ENCODE measurements at regions not wholly inside any gene's neighbourhood (a gene's known extent, or its start where the extent isn't known, plus 50 kb on each side); places are given as distances from the start of the nearest gene placed in this dataset.

- H3K4me1 Mint-ChIP-seq, result no peaks in the 10 kb centered on the region
- H3K27me3 Mint-ChIP-seq (ENCODE audit: low read depth in 3 of 3), result peaks cover 0 to 4% (median 2%) of the 10 kb centered on the region in 3 donors
- H3K9me3 Mint-ChIP-seq, result no peaks in the 10 kb centered on the region
- H3K36me3 Mint-ChIP-seq, result no peaks in the 10 kb centered on the region
- DNase-seq, result no peak
- no peak overlapping the region for H3K27ac Mint-ChIP-seq
- no peak overlapping the region for H3K4me3 Mint-ChIP-seq
These were observed 64.8 kb downstream of the NAV1 start for GRCh38 chr1:201603613-201604232.

GRCh38 chr1:201605385-201606010 lies 66.6 kb downstream of the NAV1 start:
- Mint-ChIP-seq H3K4me1 (no peaks in the 10 kb centered on the region), H3K9me3 (no peaks in the 10 kb centered on the region), H3K36me3 (no peaks in the 10 kb centered on the region), H3K4me3 (no peak overlapping the region), H3K27ac (no peak overlapping the region), H3K27me3 (ENCODE audit: low read depth in 3 of 3) (peaks cover 0 to 3% (median 2%) of the 10 kb centered on the region in 3 donors)
- DNase-seq, result no peak

GRCh38 chr1:201606096-201606495 lies 67.2 kb downstream of the NAV1 start:
- Mint-ChIP-seq H3K27me3 (ENCODE audit: low read depth in 3 of 3) (peaks cover 0 to 3% (median 2%) of the 10 kb centered on the region in 3 donors), H3K9me3 (no peaks in the 10 kb centered on the region), H3K36me3 (no peaks in the 10 kb centered on the region), H3K4me3 (no peak overlapping the region), H3K27ac (no peak overlapping the region), H3K4me1 (no peaks in the 10 kb centered on the region)
- DNase-seq, result no peak

GRCh38 chr1:201606623-201607022 lies 67.7 kb downstream of the NAV1 start:
- Mint-ChIP-seq H3K4me1 (no peaks in the 10 kb centered on the region), H3K36me3 (no peaks in the 10 kb centered on the region), H3K27me3 (ENCODE audit: low read depth in 3 of 3) (peaks cover 0 to 3% (median 2%) of the 10 kb centered on the region in 3 donors), H3K4me3 (no peak overlapping the region), H3K9me3 (no peaks in the 10 kb centered on the region), H3K27ac (no peak overlapping the region)
- no peak for DNase-seq

- Mint-ChIP-seq H3K27me3 (ENCODE audit: low read depth in 3 of 3) (peaks cover 0 to 5% (median 0%) of the 10 kb centered on the region in 3 donors), H3K36me3 (no peaks in the 10 kb centered on the region), H3K4me3 (no peak overlapping the region), H3K4me1 (no peaks in the 10 kb centered on the region), H3K9me3 (no peaks in the 10 kb centered on the region), H3K27ac (no peak overlapping the region)
- no peak for DNase-seq
These were observed 69.9 kb downstream of the NAV1 start for GRCh38 chr1:201608635-201609395.

- H3K27ac Mint-ChIP-seq, result no peak overlapping the region
These were observed 70.9 kb downstream of the NAV1 start for GRCh38 chr1:201609661-201610318.

GRCh38 chr1:201610858-201611257 lies 71.9 kb downstream of the NAV1 start:
- H3K27me3 Mint-ChIP-seq (ENCODE audit: low read depth in 3 of 3), result peaks cover 0 to 6% (median 2%) of the 10 kb centered on the region in 3 donors
- DNase-seq, result no peak
- no peaks in the 10 kb centered on the region for H3K9me3 Mint-ChIP-seq
- H3K4me3 Mint-ChIP-seq, result no peak overlapping the region
- no peaks in the 10 kb centered on the region for H3K4me1 Mint-ChIP-seq
- H3K27ac Mint-ChIP-seq, result no peak overlapping the region
- H3K36me3 Mint-ChIP-seq, result no peaks in the 10 kb centered on the region

More at GRCh38 chr1:201609661-201610318, 70.9 kb downstream of the NAV1 start:
- Mint-ChIP-seq H3K36me3 (no peaks in the 10 kb centered on the region), H3K4me1 (no peaks in the 10 kb centered on the region), H3K27me3 (ENCODE audit: low read depth in 3 of 3) (peaks cover 0 to 5% (median 2%) of the 10 kb centered on the region in 3 donors), H3K4me3 (no peak overlapping the region), H3K9me3 (no peaks in the 10 kb centered on the region)
- DNase-seq, result no peak

GRCh38 chr1:201612645-201613044 lies 73.7 kb downstream of the NAV1 start:
- H3K27me3 Mint-ChIP-seq (ENCODE audit: low read depth in 3 of 3), result peaks cover 0 to 6% (median 3%) of the 10 kb centered on the region in 3 donors
- no peaks in the 10 kb centered on the region for H3K9me3 Mint-ChIP-seq
- no peak overlapping the region for H3K27ac Mint-ChIP-seq
- H3K36me3 Mint-ChIP-seq, result no peaks in the 10 kb centered on the region
- no peak for DNase-seq
- H3K4me1 Mint-ChIP-seq, result no peaks in the 10 kb centered on the region
- H3K4me3 Mint-ChIP-seq, result no peak overlapping the region

GRCh38 chr1:201614262-201615015 lies 75.5 kb downstream of the NAV1 start:
- no peak overlapping the region for H3K27ac Mint-ChIP-seq
- peaks cover 0 to 7% (median 3%) of the 10 kb centered on the region in 3 donors for H3K27me3 Mint-ChIP-seq (ENCODE audit: low read depth in 3 of 3)
- no peaks in the 10 kb centered on the region for H3K9me3 Mint-ChIP-seq
- no peaks in the 10 kb centered on the region for H3K4me1 Mint-ChIP-seq
- no peaks in the 10 kb centered on the region for H3K36me3 Mint-ChIP-seq
- no peak for DNase-seq
- H3K4me3 Mint-ChIP-seq, result no peak overlapping the region

- no peak overlapping the region for H3K4me3 Mint-ChIP-seq
- no peak overlapping the region for H3K27ac Mint-ChIP-seq
- no peaks in the 10 kb centered on the region for H3K4me1 Mint-ChIP-seq
- H3K27me3 Mint-ChIP-seq (ENCODE audit: low read depth in 3 of 3), result peaks cover 0 to 5% (median 3%) of the 10 kb centered on the region in 3 donors
- H3K36me3 Mint-ChIP-seq, result no peaks in the 10 kb centered on the region
- no peak for DNase-seq
- H3K9me3 Mint-ChIP-seq, result no peaks in the 10 kb centered on the region
These were observed 78.2 kb downstream of the NAV1 start for GRCh38 chr1:201617157-201617556.

- Mint-ChIP-seq H3K4me3 (no peak overlapping the region), H3K4me1 (no peaks in the 10 kb centered on the region), H3K36me3 (no peaks in the 10 kb centered on the region), H3K27me3 (ENCODE audit: low read depth in 3 of 3) (peaks cover 0 to 5% (median 3%) of the 10 kb centered on the region in 3 donors), H3K9me3 (no peaks in the 10 kb centered on the region), H3K27ac (no peak overlapping the region)
- no peak for DNase-seq
These were observed 79.5 kb downstream of the NAV1 start for GRCh38 chr1:201618389-201618788.

- H3K4me1 Mint-ChIP-seq, result no peaks in the 10 kb centered on the region
- H3K27me3 Mint-ChIP-seq (ENCODE audit: low read depth in 3 of 3), result peaks cover 0 to 5% (median 3%) of the 10 kb centered on the region in 3 donors
- H3K27ac Mint-ChIP-seq, result no peak overlapping the region
- no peaks in the 10 kb centered on the region for H3K9me3 Mint-ChIP-seq
- H3K4me3 Mint-ChIP-seq, result no peak overlapping the region
- no peak for DNase-seq
- no peaks in the 10 kb centered on the region for H3K36me3 Mint-ChIP-seq
These were observed 80.0 kb downstream of the NAV1 start for GRCh38 chr1:201618905-201619304.

- Mint-ChIP-seq H3K9me3 (no peaks in the 10 kb centered on the region), H3K4me1 (no peaks in the 10 kb centered on the region), H3K36me3 (no peaks in the 10 kb centered on the region), H3K27me3 (ENCODE audit: low read depth in 3 of 3) (peaks cover 0 to 5% (median 1%) of the 10 kb centered on the region in 3 donors), H3K4me3 (no peak overlapping the region), H3K27ac (no peak overlapping the region)
- DNase-seq, result no peak
These were observed 80.6 kb downstream of the NAV1 start for GRCh38 chr1:201619513-201619912.
